Endothelial cell of umbilical vein (primary cell): ENCODE measurements at regions not wholly inside any gene's neighbourhood (a gene's known extent, or its start where the extent isn't known, plus 50 kb on each side); places are given as distances from the start of the nearest gene placed in this dataset.

Source experiments
- BruUV-seq: library from RNA; stranded (reverse); fragments of 400-500 nt; replicated peaks from 2 replicates; lab custom pipeline; 2021; lab: Mats Ljungman, UMichigan
- CTCF ChIA-PET: fragments of 300-600, 350-600 bp; sonication (Branson Sonifier 250); formaldehyde crosslinking; loops from one replicate; lab custom pipeline; 2021; ENCODE audit warnings: antibody characterized with exemption, inconsistent platforms; lab: Charles Lee
- POLR2A ChIA-PET: fragments of 300-600, 350-600 bp; sonication (Branson Sonifier 250); formaldehyde crosslinking; loops from one replicate; lab custom pipeline; 2021; ENCODE audit warnings: antibody characterized with exemption, inconsistent platforms; lab: Charles Lee
- DNase-seq: peaks from one replicate; pipeline ENCODE4 v3.0.0-alpha.2; 2011; ENCODE audit warnings: low read depth, low spot score
- FAIRE-seq: peaks from 2 replicates; lab custom pipeline; 2011; peaks lifted over from hg19 to GRCh38; lab: Jason Lieb, UNC
- H2AFZ ChIP-seq: 2 replicates; pipeline ENCODE4 v1.6.0; 2012; ENCODE audit warnings: low read depth, low read length, control low read depth, inconsistent platforms
- H3K27ac ChIP-seq: 2 replicates; pipeline ENCODE4 v1.5.1; 2011; ENCODE audit warnings: low read depth, mild to moderate bottlenecking, control low read depth, low read length, moderate library complexity; ENCODE audit not compliant: insufficient read depth
- H3K27me3 ChIP-seq, 2 experiments: 2 replicates each; pipeline versions ENCODE4 v1.6.0 to v1.6.1; 2011; ENCODE audit warnings: low read length in 2 of 2, mixed read lengths in 1 of 2; ENCODE audit not compliant: control insufficient read depth in 2 of 2, insufficient read depth in 2 of 2
- H3K36me3 ChIP-seq, 2 experiments: 2 replicates in 1 of 2; 3 replicates in 1 of 2; pipeline ENCODE4 v1.5.1; 2011; ENCODE audit warnings: low read length in 2 of 2, mild to moderate bottlenecking in 1 of 2, moderate library complexity in 1 of 2; ENCODE audit not compliant: control insufficient read depth in 2 of 2, insufficient read depth in 2 of 2; ENCODE audit errors: extremely low read depth in 1 of 2
- H3K4me1 ChIP-seq: 3 replicates; pipeline ENCODE4 v1.5.1; 2011; ENCODE audit warnings: mild to moderate bottlenecking, low read length; ENCODE audit not compliant: control insufficient read depth, insufficient read depth; ENCODE audit errors: extremely low read depth
- H3K4me2 ChIP-seq: 2 replicates; pipeline ENCODE4 v1.6.1; 2011; ENCODE audit warnings: low read length, control low read depth, mixed read lengths; ENCODE audit not compliant: insufficient read depth
- H3K4me3 ChIP-seq, 3 experiments: fragments of 200-600 bp in 1 of 3; sonication (generic), shearing (Covaris generic) in 1 of 3; replicated peaks in 1 of 3; 2 replicates each; pipeline ENCODE4 v1.5.1; 2011 to 2016; ENCODE audit warnings: control low read depth in 3 of 3, low read length in 3 of 3, mild to moderate bottlenecking in 2 of 3, inconsistent platforms in 1 of 3, low read depth in 1 of 3, moderate library complexity in 1 of 3; ENCODE audit not compliant: insufficient read depth in 1 of 3
- H3K79me2 ChIP-seq: 2 replicates; pipeline ENCODE4 v1.6.0; 2012; ENCODE audit warnings: low read length, inconsistent platforms; ENCODE audit not compliant: control insufficient read depth, insufficient read depth
- H3K9ac ChIP-seq: replicated peaks from 2 replicates; pipeline ENCODE3; 2011; ENCODE audit warnings: low read length, control low read depth; ENCODE audit not compliant: insufficient read depth; ENCODE audit errors: extremely low read depth
- H3K9me1 ChIP-seq: replicated peaks from 3 replicates; pipeline ENCODE4 v1.6.0; 2011; ENCODE audit warnings: mild to moderate bottlenecking, low read length; ENCODE audit not compliant: control insufficient read depth, insufficient read depth; ENCODE audit errors: extremely low read depth
- H3K9me3 ChIP-seq: replicated peaks from 2 replicates; pipeline ENCODE4 v1.5.1; 2012; ENCODE audit warnings: low read length, inconsistent platforms; ENCODE audit not compliant: control insufficient read depth, insufficient read depth
- H4K20me1 ChIP-seq: replicated peaks from 2 replicates; pipeline ENCODE3; 2011; ENCODE audit warnings: mild to moderate bottlenecking, low read length; ENCODE audit not compliant: control insufficient read depth, insufficient read depth; ENCODE audit errors: extremely low read depth
- CTCF ChIP-seq, 2 donors: IDR thresholded peaks; 1 replicate in 1 of 2; 2 replicates in 1 of 2; pipeline ENCODE4 v1.5.1; 2011; ENCODE audit warnings: low read length in 2 of 2, mild to moderate bottlenecking in 2 of 2, moderate library complexity in 2 of 2, control low read depth in 1 of 2, inconsistent platforms in 1 of 2, low read depth in 1 of 2; ENCODE audit not compliant: insufficient read depth in 1 of 2; ENCODE audit errors: extremely low read depth in 1 of 2
- EZH2 ChIP-seq: IDR thresholded peaks from 2 replicates; pipeline ENCODE4 v1.6.1; 2012; ENCODE audit warnings: borderline replicate concordance, low read depth, mild to moderate bottlenecking, moderate library complexity, low read length, inconsistent platforms; ENCODE audit not compliant: severe bottlenecking
- FOS ChIP-seq: IDR thresholded peaks from 2 replicates; pipeline ENCODE4 v1.6.1; 2011; ENCODE audit warnings: mild to moderate bottlenecking, low read length, moderate library complexity, borderline replicate concordance; ENCODE audit not compliant: insufficient read depth
- GATA2 ChIP-seq: IDR thresholded peaks from 2 replicates; pipeline ENCODE4 v1.7.0; 2011; ENCODE audit warnings: low read depth, mild to moderate bottlenecking, moderate library complexity, mixed read lengths, low read length; ENCODE audit not compliant: insufficient read length, insufficient read depth
- JUN ChIP-seq: IDR thresholded peaks from 2 replicates; pipeline ENCODE4 v1.6.1; 2011; ENCODE audit warnings: borderline replicate concordance, low read depth; ENCODE audit not compliant: insufficient read length, insufficient read depth
- MAX ChIP-seq: IDR thresholded peaks from 2 replicates; pipeline ENCODE4 v1.6.1; 2011; ENCODE audit not compliant: insufficient read depth, insufficient read length
- MYC ChIP-seq: IDR thresholded peaks from one replicate; pipeline ENCODE4 v1.6.1; 2011; ENCODE audit warnings: mild to moderate bottlenecking, low read depth, low read length
- POLR2A ChIP-seq: IDR thresholded peaks from 2 replicates; pipeline ENCODE4 v1.6.1; 2012; ENCODE audit warnings: low read depth, mild to moderate bottlenecking, control low read depth, low read length
- POLR2AphosphoS5 ChIP-seq: IDR thresholded peaks from 2 replicates; pipeline ENCODE4 v1.6.1; 2012; ENCODE audit warnings: low read depth, mild to moderate bottlenecking, control low read depth, low read length, moderate library complexity; ENCODE audit not compliant: insufficient read depth
- dilution Hi-C: fragments of 300-500 bp; cut with MboI; formaldehyde crosslinking; loops from one replicate; pipeline ENCODE4 v1.15.0; 2019; ENCODE audit warnings: low sequenced_read_pairs; ENCODE audit not compliant: extremely low pct_ligation_motif_present
- intact Hi-C: fragments of 100-400 bp; cut with micrococcal nuclease; formaldehyde crosslinking; loops from one replicate; pipeline ENCODE4 v1.10.0; 2022

GRCh38 chr2:211203986-211204385 is 647.6 kb downstream of the CPS1 start:
- Histone ChIP-seq H3K9ac (no peak overlapping the region), H3K9me1 (no peaks in the 10 kb centered on the region), H3K27ac (no peak overlapping the region), H3K36me3 (no peaks in the 10 kb centered on the region), H3K4me2 (no peak overlapping the region), H4K20me1 (no peaks in the 10 kb centered on the region), H3K9me3 (no peaks in the 10 kb centered on the region), H2AFZ (no peak overlapping the region), H3K4me3 (no peak overlapping the region), H3K27me3 (no peaks in the 10 kb centered on the region), H3K4me1 (no peaks in the 10 kb centered on the region), H3K79me2 (no peaks in the 10 kb centered on the region)
- FAIRE-seq (no peak), DNase-seq (no peak)
- BruUV-seq = no TSS peak
- intact Hi-C loops (no loop called here), dilution Hi-C loops (no loop called here)
- TF ChIP-seq JUN (no peak), MYC (no peak), MAX (no peak), POLR2AphosphoS5 (no peak), GATA2 (no peak), EZH2 (no peak), FOS (no peak), POLR2A (no peak), CTCF (IDR thresholded peaks at IDR 0.05; ENCODE audit: extremely low read depth in 1 of 2, insufficient read depth in 1 of 2, low read depth in 1 of 2, low read length in 2 of 2) (no peak)
- CTCF ChIA-PET = no interaction called here
- POLR2A ChIA-PET = no interaction called here
